WTC11 (cell line): ENCODE measurements at regions not wholly inside any gene's neighbourhood (a gene's known extent, or its start where the extent isn't known, plus 50 kb on each side); places are given as distances from the start of the nearest gene placed in this dataset.

Experiments used
- ATAC-seq: fragments of 200-7000 bp; cut with Tn5 transposase; 2 replicates; pipeline ENCODE4 v1.10.0; 2021; ENCODE audit warnings: mild to moderate bottlenecking, moderate library complexity
- CTCF ChIA-PET: fragments of 300-600 bp; sonication (Branson Sonifier 250); formaldehyde crosslinking; loops from one replicate; lab custom pipeline; 2021; ENCODE audit warnings: antibody characterized with exemption; lab: Charles Lee
- POLR2A ChIA-PET: fragments of 350-600 bp; sonication (Branson Sonifier 250); formaldehyde crosslinking; loops from one replicate; lab custom pipeline; 2021; ENCODE audit warnings: antibody characterized with exemption; lab: Charles Lee
- DNase-seq: peaks from one replicate; pipeline ENCODE4 v3.0.0; 2021; ENCODE audit warnings: low spot score
- H3K27ac Mint-ChIP-seq: 2 replicates; pipeline ENCODE4 v1.8.0; 2021; ENCODE audit warnings: mixed read lengths
- H3K27me3 Mint-ChIP-seq: 2 replicates; pipeline ENCODE4 v1.8.0; 2021; ENCODE audit warnings: low read depth, mild to moderate bottlenecking, moderate library complexity, mixed read lengths
- H3K36me3 Mint-ChIP-seq: 2 replicates; pipeline ENCODE4 v1.8.0; 2021; ENCODE audit warnings: mixed read lengths
- H3K4me1 Mint-ChIP-seq: 2 replicates; pipeline ENCODE4 v1.8.0; 2022; ENCODE audit warnings: mixed read lengths
- H3K4me3 Mint-ChIP-seq: 2 replicates; pipeline ENCODE4 v1.8.0; 2021; ENCODE audit warnings: mild to moderate bottlenecking, moderate library complexity, mixed read lengths
- H3K9me3 Mint-ChIP-seq: 2 replicates; pipeline ENCODE4 v1.8.0; 2021; ENCODE audit warnings: mixed read lengths
- AR ChIP-seq: fragments of 250-450 bp; sonication (Bioruptor Pico); IDR thresholded peaks from 2 replicates; pipeline ENCODE4 v1.9.0; 2021; ENCODE audit warnings: mild to moderate bottlenecking
- CREB1 ChIP-seq: sonication (generic); formaldehyde crosslinking; IDR thresholded peaks from 2 replicates; pipeline ENCODE4 v1.8.0; 2023; ENCODE audit warnings: mild to moderate bottlenecking, missing genetic modification reagents
- CTCF ChIP-seq: fragments of 200-600 bp; IDR thresholded peaks from 2 replicates; pipeline ENCODE4 v1.8.0; 2022; ENCODE audit warnings: antibody characterized with exemption
- HMGXB4 ChIP-seq: sonication (generic); formaldehyde crosslinking; IDR thresholded peaks from 2 replicates; pipeline ENCODE4 v1.8.1; 2023; ENCODE audit warnings: mild to moderate bottlenecking, moderate library complexity, missing genetic modification reagents
- JUN ChIP-seq: sonication (generic); formaldehyde crosslinking; IDR thresholded peaks from 2 replicates; pipeline ENCODE4 v1.8.0; 2023; ENCODE audit warnings: mild to moderate bottlenecking, missing genetic modification reagents
- MXD4 ChIP-seq: fragments of 250-450 bp; sonication (Bioruptor Pico); IDR thresholded peaks from 2 replicates; pipeline ENCODE4 v1.8.0; 2021; ENCODE audit warnings: mild to moderate bottlenecking, moderate library complexity, borderline replicate concordance
- NFATC4 ChIP-seq: fragments of 250-450 bp; sonication (Bioruptor Pico); IDR thresholded peaks from 2 replicates; pipeline ENCODE4 v1.9.0; 2021; ENCODE audit warnings: mild to moderate bottlenecking
- NFE2L1 ChIP-seq: sonication (generic); formaldehyde crosslinking; IDR thresholded peaks from 2 replicates; pipeline ENCODE4 v1.8.1; 2023; ENCODE audit warnings: missing genetic modification reagents
- PRRX2 ChIP-seq: fragments of 250-450 bp; sonication (Bioruptor Pico); IDR thresholded peaks from 2 replicates; pipeline ENCODE4 v1.8.0; 2021; ENCODE audit warnings: mild to moderate bottlenecking
- SMAD3 ChIP-seq: sonication (generic); formaldehyde crosslinking; IDR thresholded peaks from 2 replicates; pipeline ENCODE4 v1.8.0; 2022; ENCODE audit warnings: missing genetic modification reagents, mild to moderate bottlenecking, borderline replicate concordance
- TEAD4 ChIP-seq: sonication (generic); formaldehyde crosslinking; IDR thresholded peaks from 2 replicates; pipeline ENCODE4 v1.8.0; 2022; ENCODE audit warnings: mild to moderate bottlenecking, missing genetic modification reagents
- ZNF317 ChIP-seq: sonication (generic); formaldehyde crosslinking; IDR thresholded peaks from 2 replicates; pipeline ENCODE4 v1.8.1; 2023; ENCODE audit warnings: low read depth, mild to moderate bottlenecking, moderate library complexity, missing genetic modification reagents, borderline replicate concordance
- ZNF532 ChIP-seq: fragments of 250-450 bp; sonication (Bioruptor Pico); IDR thresholded peaks from 2 replicates; pipeline ENCODE4 v1.9.0; 2021; ENCODE audit warnings: mild to moderate bottlenecking, borderline replicate concordance
- ZNF671 ChIP-seq: fragments of 250-450 bp; sonication (Bioruptor Pico); IDR thresholded peaks from 2 replicates; pipeline ENCODE4 v1.8.0; 2021; ENCODE audit warnings: mild to moderate bottlenecking
- TF ChIP-seq, protein P1 (sequence below): sonication (generic); formaldehyde crosslinking; IDR thresholded peaks from 2 replicates; pipeline ENCODE4 v1.8.1; 2023; ENCODE audit warnings: mild to moderate bottlenecking, missing genetic modification reagents, borderline replicate concordance
- TF ChIP-seq, protein P2 (sequence below): sonication (generic); formaldehyde crosslinking; conservative IDR thresholded peaks from 2 replicates; pipeline ENCODE4 v1.8.1; 2022; ENCODE audit warnings: mild to moderate bottlenecking, missing genetic modification reagents
- TF ChIP-seq, protein P3 (sequence below): sonication (generic); formaldehyde crosslinking; conservative IDR thresholded peaks from 2 replicates; pipeline ENCODE4 v1.8.1; 2023; ENCODE audit warnings: mild to moderate bottlenecking, low read depth, missing genetic modification reagents, moderate library complexity

DNA sequence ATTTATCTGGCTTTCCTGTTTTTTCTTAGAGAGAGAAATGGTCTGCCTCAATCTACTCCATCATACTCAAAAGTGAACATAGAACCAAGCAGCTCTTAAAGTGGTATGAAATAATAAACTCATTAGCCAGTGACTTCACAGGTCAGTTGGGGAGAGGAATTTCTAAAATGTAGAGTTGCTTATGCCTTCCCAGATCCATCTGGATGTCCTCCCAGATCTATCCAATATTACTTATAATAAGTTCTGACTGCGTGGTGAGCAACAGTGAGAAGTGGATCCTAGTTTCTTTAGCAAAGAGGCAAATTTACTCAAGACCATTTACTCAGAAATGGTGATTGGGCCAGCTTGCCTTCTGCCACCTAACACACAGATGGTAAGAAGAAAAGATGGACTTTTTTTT is 748.0 kb downstream of the PCDH18 start:
- ChIA-PET POLR2A (no interaction called here), CTCF (no interaction called here)
- no peak for TF ChIP-seq NFE2L1
- no peak for TF ChIP-seq ZNF532 (CRISPR knock-in tag)
- TF ChIP-seq JUN (CRISPR knock-in tag), result no peak
- no peak for TF ChIP-seq HMGXB4
- TF ChIP-seq, protein P1, sequence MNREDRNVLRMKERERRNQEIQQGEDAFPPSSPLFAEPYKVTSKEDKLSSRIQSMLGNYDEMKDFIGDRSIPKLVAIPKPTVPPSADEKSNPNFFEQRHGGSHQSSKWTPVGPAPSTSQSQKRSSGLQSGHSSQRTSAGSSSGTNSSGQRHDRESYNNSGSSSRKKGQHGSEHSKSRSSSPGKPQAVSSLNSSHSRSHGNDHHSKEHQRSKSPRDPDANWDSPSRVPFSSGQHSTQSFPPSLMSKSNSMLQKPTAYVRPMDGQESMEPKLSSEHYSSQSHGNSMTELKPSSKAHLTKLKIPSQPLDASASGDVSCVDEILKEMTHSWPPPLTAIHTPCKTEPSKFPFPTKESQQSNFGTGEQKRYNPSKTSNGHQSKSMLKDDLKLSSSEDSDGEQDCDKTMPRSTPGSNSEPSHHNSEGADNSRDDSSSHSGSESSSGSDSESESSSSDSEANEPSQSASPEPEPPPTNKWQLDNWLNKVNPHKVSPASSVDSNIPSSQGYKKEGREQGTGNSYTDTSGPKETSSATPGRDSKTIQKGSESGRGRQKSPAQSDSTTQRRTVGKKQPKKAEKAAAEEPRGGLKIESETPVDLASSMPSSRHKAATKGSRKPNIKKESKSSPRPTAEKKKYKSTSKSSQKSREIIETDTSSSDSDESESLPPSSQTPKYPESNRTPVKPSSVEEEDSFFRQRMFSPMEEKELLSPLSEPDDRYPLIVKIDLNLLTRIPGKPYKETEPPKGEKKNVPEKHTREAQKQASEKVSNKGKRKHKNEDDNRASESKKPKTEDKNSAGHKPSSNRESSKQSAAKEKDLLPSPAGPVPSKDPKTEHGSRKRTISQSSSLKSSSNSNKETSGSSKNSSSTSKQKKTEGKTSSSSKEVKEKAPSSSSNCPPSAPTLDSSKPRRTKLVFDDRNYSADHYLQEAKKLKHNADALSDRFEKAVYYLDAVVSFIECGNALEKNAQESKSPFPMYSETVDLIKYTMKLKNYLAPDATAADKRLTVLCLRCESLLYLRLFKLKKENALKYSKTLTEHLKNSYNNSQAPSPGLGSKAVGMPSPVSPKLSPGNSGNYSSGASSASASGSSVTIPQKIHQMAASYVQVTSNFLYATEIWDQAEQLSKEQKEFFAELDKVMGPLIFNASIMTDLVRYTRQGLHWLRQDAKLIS (CRISPR knock-in tag), result no peak
- TF ChIP-seq PRRX2 (CRISPR knock-in tag), result no peak
- no peak for TF ChIP-seq CTCF
- TF ChIP-seq AR, result no peak
- no peak for TF ChIP-seq TEAD4 (CRISPR knock-in tag)
- no peak for TF ChIP-seq NFATC4
- TF ChIP-seq SMAD3 (CRISPR knock-in tag), result no peak
- TF ChIP-seq MXD4 (CRISPR knock-in tag), result no peak
- TF ChIP-seq CREB1 (CRISPR knock-in tag), result no peak
- TF ChIP-seq ZNF317 (CRISPR knock-in tag), result no peak
- TF ChIP-seq, protein P2, sequence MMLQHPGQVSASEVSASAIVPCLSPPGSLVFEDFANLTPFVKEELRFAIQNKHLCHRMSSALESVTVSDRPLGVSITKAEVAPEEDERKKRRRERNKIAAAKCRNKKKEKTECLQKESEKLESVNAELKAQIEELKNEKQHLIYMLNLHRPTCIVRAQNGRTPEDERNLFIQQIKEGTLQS (CRISPR knock-in tag), result no peak
- TF ChIP-seq ZNF671 (CRISPR knock-in tag), result no peak
- TF ChIP-seq, protein P3, sequence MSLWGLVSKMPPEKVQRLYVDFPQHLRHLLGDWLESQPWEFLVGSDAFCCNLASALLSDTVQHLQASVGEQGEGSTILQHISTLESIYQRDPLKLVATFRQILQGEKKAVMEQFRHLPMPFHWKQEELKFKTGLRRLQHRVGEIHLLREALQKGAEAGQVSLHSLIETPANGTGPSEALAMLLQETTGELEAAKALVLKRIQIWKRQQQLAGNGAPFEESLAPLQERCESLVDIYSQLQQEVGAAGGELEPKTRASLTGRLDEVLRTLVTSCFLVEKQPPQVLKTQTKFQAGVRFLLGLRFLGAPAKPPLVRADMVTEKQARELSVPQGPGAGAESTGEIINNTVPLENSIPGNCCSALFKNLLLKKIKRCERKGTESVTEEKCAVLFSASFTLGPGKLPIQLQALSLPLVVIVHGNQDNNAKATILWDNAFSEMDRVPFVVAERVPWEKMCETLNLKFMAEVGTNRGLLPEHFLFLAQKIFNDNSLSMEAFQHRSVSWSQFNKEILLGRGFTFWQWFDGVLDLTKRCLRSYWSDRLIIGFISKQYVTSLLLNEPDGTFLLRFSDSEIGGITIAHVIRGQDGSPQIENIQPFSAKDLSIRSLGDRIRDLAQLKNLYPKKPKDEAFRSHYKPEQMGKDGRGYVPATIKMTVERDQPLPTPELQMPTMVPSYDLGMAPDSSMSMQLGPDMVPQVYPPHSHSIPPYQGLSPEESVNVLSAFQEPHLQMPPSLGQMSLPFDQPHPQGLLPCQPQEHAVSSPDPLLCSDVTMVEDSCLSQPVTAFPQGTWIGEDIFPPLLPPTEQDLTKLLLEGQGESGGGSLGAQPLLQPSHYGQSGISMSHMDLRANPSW (CRISPR knock-in tag), result no peak

More for the DNA sequence above, 748.0 kb downstream of the PCDH18 start:
- Mint-ChIP-seq H3K4me3 (no peak overlapping the region), H3K27ac (no peak overlapping the region), H3K9me3 (peaks cover 34% of the 10 kb centered on the region), H3K36me3 (peaks cover 32% of the 10 kb centered on the region), H3K4me1 (peaks cover 21% of the 10 kb centered on the region), H3K27me3 (no peaks in the 10 kb centered on the region)
- no peak for DNase-seq
- ATAC-seq, result no peak
